ENCODE measurements at regions not wholly inside any gene's neighbourhood (a gene's known extent, or its start where the extent isn't known, plus 50 kb on each side); places are given as distances from the start of the nearest gene placed in this dataset.

- TF ChIP-seq CTCF (conservative IDR thresholded peaks at IDR 0.05), result no peak
- H3K27ac ChIP-seq, result no peak overlapping the region
These were observed 50.8 kb upstream of the CPOX start for GRCh38 chr3:98644168-98644567.

DNA sequence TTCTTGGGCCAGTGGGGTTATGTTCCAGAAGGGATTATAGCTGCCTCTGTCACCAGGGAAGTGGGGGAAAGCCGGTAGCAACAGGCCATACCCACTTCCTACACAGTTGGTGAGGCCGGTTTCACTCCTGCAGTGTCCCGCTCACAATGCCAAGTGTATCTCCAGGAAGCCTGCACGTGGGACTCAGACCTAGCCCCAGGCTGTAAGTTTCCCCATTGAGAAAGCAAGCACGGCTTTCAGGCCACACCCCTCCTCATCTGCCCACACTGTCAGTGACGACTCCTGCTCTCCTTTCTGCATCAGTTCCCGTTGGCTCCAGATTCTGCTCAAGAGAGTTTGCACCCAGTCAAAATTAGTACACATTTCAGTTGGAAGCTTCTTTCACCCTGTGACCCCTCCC is 51.6 kb upstream of the CPOX start:
- no peak for TF ChIP-seq CTCF (conservative IDR thresholded peaks at IDR 0.05)
- H3K27ac ChIP-seq, result no peak overlapping the region

GRCh38 chr3:98646680-98647079 is 53.3 kb upstream of the CPOX start:
- no peak overlapping the region; the same call in 1 of the 2 replicates for H3K27ac ChIP-seq
- TF ChIP-seq CTCF (conservative IDR thresholded peaks at IDR 0.05), result no peak

DNA sequence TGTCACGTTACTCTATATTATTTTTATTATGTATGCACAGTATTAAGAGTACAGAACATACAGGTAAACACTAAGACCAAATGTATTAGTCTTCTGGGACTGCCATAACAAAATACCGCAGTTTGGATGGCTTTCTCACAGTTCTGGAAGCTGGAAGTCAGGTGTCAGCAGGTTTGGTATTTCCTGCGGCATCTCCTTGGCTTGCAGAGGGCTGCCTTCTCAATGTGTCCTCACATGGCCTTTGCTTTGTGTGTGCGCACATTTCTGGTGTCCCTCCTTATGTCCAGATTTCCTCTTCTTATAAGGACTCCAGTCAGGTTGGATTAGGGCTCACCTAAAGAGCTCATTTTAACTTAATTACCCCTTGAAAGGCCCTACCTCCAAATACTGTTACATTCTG is 53.8 kb upstream of the CPOX start:
- no peak for TF ChIP-seq CTCF (conservative IDR thresholded peaks at IDR 0.05)
- no peak overlapping the region; the same call in 1 of the 2 replicates for H3K27ac ChIP-seq

GRCh38 chr3:98650971-98651779 is 57.8 kb upstream of the CPOX start:
- no peak for TF ChIP-seq CTCF (conservative IDR thresholded peaks at IDR 0.05)
- H3K27ac ChIP-seq, result no peak overlapping the region

- TF ChIP-seq CTCF (conservative IDR thresholded peaks at IDR 0.05), result no peak
- no peak overlapping the region for H3K27ac ChIP-seq
These were observed 58.3 kb upstream of the CPOX start for GRCh38 chr3:98651780-98652077.

DNA sequence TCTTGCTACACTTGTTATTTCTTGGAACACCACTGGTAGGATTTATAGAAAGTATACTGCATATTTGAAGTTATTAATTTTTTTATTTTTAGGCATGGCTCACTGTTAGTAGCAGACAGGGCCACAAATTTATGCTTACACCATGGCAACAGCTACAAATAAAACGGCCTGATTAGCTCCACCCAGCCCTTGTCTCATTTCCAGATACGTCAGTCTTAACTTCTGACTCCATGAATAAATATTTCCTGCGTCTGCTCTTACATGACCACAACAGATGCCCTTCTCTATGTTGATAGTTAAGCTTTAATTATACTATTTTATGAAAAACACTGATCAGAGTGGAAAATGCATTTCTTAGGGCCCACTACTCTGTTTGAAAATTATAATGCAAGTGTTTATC is 62.3 kb upstream of the CPOX start:
- TF ChIP-seq CTCF (conservative IDR thresholded peaks at IDR 0.05), result no peak
- H3K27ac ChIP-seq, result no peak overlapping the region
